ENCODE measurements at regions not wholly inside any gene's neighbourhood (a gene's known extent, or its start where the extent isn't known, plus 50 kb on each side); places are given as distances from the start of the nearest gene placed in this dataset.

- TF ChIP-seq CTCF (IDR thresholded peaks at IDR 0.05): no peak
- no peak for TF ChIP-seq ZFX (IDR thresholded peaks at IDR 0.05; ENCODE audit: borderline replicate concordance)
- H3K27ac ChIP-seq: no peak overlapping the region
Measured at GRCh38 chr3:25262322-25262721, 165.7 kb upstream of the RARB start.

- TF ChIP-seq ZFX (IDR thresholded peaks at IDR 0.05; ENCODE audit: borderline replicate concordance): no peak
- TF ChIP-seq CTCF (IDR thresholded peaks at IDR 0.05): no peak
- H3K27ac ChIP-seq: no peak overlapping the region
Measured at GRCh38 chr3:25265284-25265683, 162.8 kb upstream of the RARB start.

GRCh38 chr3:25266677-25267076, 161.4 kb upstream of the RARB start:
- no peak for TF ChIP-seq CTCF (IDR thresholded peaks at IDR 0.05)
- no peak for TF ChIP-seq ZFX (IDR thresholded peaks at IDR 0.05; ENCODE audit: borderline replicate concordance)

GRCh38 chr3:25272090-25272489, 156.0 kb upstream of the RARB start:
- TF ChIP-seq ZFX (IDR thresholded peaks at IDR 0.05; ENCODE audit: borderline replicate concordance) (no peak), CTCF (IDR thresholded peaks at IDR 0.05) (no peak)
- no peak overlapping the region for H3K27ac ChIP-seq

More at GRCh38 chr3:25266677-25267076, 161.4 kb upstream of the RARB start:
- H3K27ac ChIP-seq: no peak overlapping the region

- TF ChIP-seq CTCF (IDR thresholded peaks at IDR 0.05) (no peak), ZFX (IDR thresholded peaks at IDR 0.05; ENCODE audit: borderline replicate concordance) (no peak)
- no peak overlapping the region for H3K27ac ChIP-seq
Measured at GRCh38 chr3:25273582-25274171, 154.4 kb upstream of the RARB start.

GRCh38 chr3:25277503-25277902, 150.6 kb upstream of the RARB start:
- no peak for TF ChIP-seq CTCF (IDR thresholded peaks at IDR 0.05)
- no peak for TF ChIP-seq ZFX (IDR thresholded peaks at IDR 0.05; ENCODE audit: borderline replicate concordance)
- no peak overlapping the region for H3K27ac ChIP-seq

GRCh38 chr3:25281041-25281731, 146.9 kb upstream of the RARB start:
- no peak overlapping the region for H3K27ac ChIP-seq
- TF ChIP-seq CTCF (IDR thresholded peaks at IDR 0.05) (no peak), ZFX (IDR thresholded peaks at IDR 0.05; ENCODE audit: borderline replicate concordance) (no peak)
